ENCODE measurements at regions not wholly inside any gene's neighbourhood (a gene's known extent, or its start where the extent isn't known, plus 50 kb on each side); places are given as distances from the start of the nearest gene placed in this dataset.

GRCh38 chr12:126998747-126999285 is 1268.2 kb upstream of the TMEM132C start:
- Histone ChIP-seq H3K4ac (ENCODE audit: low read depth, low read length) (no peak overlapping the region), H3K4me1 (ENCODE audit: insufficient read depth, low read length) (no peaks in the 10 kb centered on the region), H4K5ac (ENCODE audit: insufficient read length, low read depth, low read length) (no peak overlapping the region), H2BK15ac (ENCODE audit: low read depth, low read length) (no peak overlapping the region), H2AK5ac (ENCODE audit: insufficient read length, low read length) (no peak overlapping the region), H3K23me2 (ENCODE audit: insufficient read length, low read depth, low read length, poor library complexity, severe bottlenecking) (no peaks in the 10 kb centered on the region), H3K4me2 (ENCODE audit: insufficient read depth, insufficient read length, low read length) (no peak overlapping the region), H4K20me1 (ENCODE audit: control insufficient read depth, insufficient read depth, insufficient read length) (no peaks in the 10 kb centered on the region), H3K79me2 (ENCODE audit: insufficient read depth, low read length) (no peaks in the 10 kb centered on the region), H4K91ac (ENCODE audit: insufficient read length, low read depth, low read length) (no peak overlapping the region), H3T11ph (ENCODE audit: low read length) (no peak overlapping the region), H2BK12ac (ENCODE audit: insufficient read length, low read depth, low read length) (no peak overlapping the region), H4K8ac (replicated peaks; ENCODE audit: insufficient read length, low read depth, low read length) (no peak overlapping the region), H2AFZ (ENCODE audit: low read length) (no peak overlapping the region), H3K27ac (ENCODE audit: insufficient read length, low read depth, low read length) (no peak overlapping the region), H2BK20ac (ENCODE audit: low read depth, low read length, poor library complexity, severe bottlenecking) (no peak overlapping the region), H3K27me3 (ENCODE audit: insufficient read depth, low read length) (no peaks in the 10 kb centered on the region), H3K9ac (ENCODE audit: extremely low read depth, insufficient read length, low read length) (no peak overlapping the region), H3K56ac (ENCODE audit: insufficient read length, low read depth, low read length) (no peak overlapping the region), H3K14ac (ENCODE audit: insufficient read depth, low read length) (no peak overlapping the region), H3K9me3 (ENCODE audit: control insufficient read depth, low read depth, low read length) (no peaks in the 10 kb centered on the region), H3K18ac (ENCODE audit: insufficient read length, low read depth, low read length) (no peak overlapping the region), H3K79me1 (ENCODE audit: insufficient read depth, low read depth, low read length, poor library complexity, severe bottlenecking) (no peaks in the 10 kb centered on the region), H2BK120ac (ENCODE audit: low read depth, low read length, poor library complexity, severe bottlenecking) (no peak overlapping the region), H3K23ac (ENCODE audit: insufficient read length, low read depth, low read length) (no peak overlapping the region), H2BK5ac (ENCODE audit: insufficient read length, low read length) (no peak overlapping the region)
- DNase-seq: no peak
- H3K4me3 Mint-ChIP-seq: no peak overlapping the region
- peaks cover 1 to 3% of the 10 kb centered on the region in 2 experiments; a peak in 1 of 4 replicates for H3K4me1 Mint-ChIP-seq
- H3K36me3 Mint-ChIP-seq (ENCODE audit: insufficient read depth in 1 of 3, low read depth in 3 of 3): no peaks in the 10 kb centered on the region
- H3K27me3 Mint-ChIP-seq (ENCODE audit: low read depth): no peaks in the 10 kb centered on the region
- TF ChIP-seq CTCF (conservative IDR thresholded peaks at IDR 0.05): no peak
- H3K27ac Mint-ChIP-seq: peak overlapping the region in 1 of 3 experiments; percentile 54; a peak in 1 of 7 replicates
- WGBS (ENCODE audit: extremely low coverage, insufficient read length, low lambda C conversion rate): no CpG with 5 or more reads among the region's 10 CpGs
- H3K9me3 Mint-ChIP-seq: 0 out of 5 replicates have a peak, but pooled peaks cover 0 to under 1% of the 10 kb centered on the region in 2 experiments

Measured in H9 (cell line).